Smooth muscle cell (in vitro differentiated cells): ENCODE measurements at regions not wholly inside any gene's neighbourhood (a gene's known extent, or its start where the extent isn't known, plus 50 kb on each side); places are given as distances from the start of the nearest gene placed in this dataset.

Experiments
- DNase-seq: peaks from one replicate; lab custom pipeline; 2025; ENCODE audit not compliant: unreplicated experiment; lab: John Stamatoyannopoulos, UW
- H2AFZ ChIP-seq: fragments of 200-600 bp; sonication (generic); 2 replicates; pipeline ENCODE4 v1.6.0; 2016; ENCODE audit warnings: antibody characterized with exemption, low read depth, mild to moderate bottlenecking
- H3F3A ChIP-seq: fragments of 200-600 bp; sonication (generic); 2 replicates; pipeline ENCODE4 v1.6.0; 2017; ENCODE audit warnings: antibody characterized with exemption, low read depth
- H3K27ac ChIP-seq: fragments of 200-600 bp; sonication (generic); 2 replicates; pipeline ENCODE4 v1.5.1; 2016; ENCODE audit warnings: low read depth, mild to moderate bottlenecking
- H3K27me3 ChIP-seq: fragments of 200-600 bp; sonication (generic); 2 replicates; pipeline ENCODE4 v1.6.1; 2016; ENCODE audit warnings: low read depth, mild to moderate bottlenecking
- H3K36me3 ChIP-seq: fragments of 200-600 bp; sonication (generic); 2 replicates; pipeline ENCODE4 v1.5.1; 2016; ENCODE audit warnings: low read depth
- H3K4me1 ChIP-seq: fragments of 200-600 bp; sonication (generic); 2 replicates; pipeline ENCODE4 v1.5.1; 2016; ENCODE audit warnings: low read depth
- H3K4me2 ChIP-seq: fragments of 200-600 bp; sonication (generic); 2 replicates; pipeline ENCODE4 v1.6.0; 2016; ENCODE audit warnings: mild to moderate bottlenecking
- H3K4me3 ChIP-seq: fragments of 200-600 bp; sonication (generic); 2 replicates; pipeline ENCODE4 v1.5.1; 2016; ENCODE audit warnings: mild to moderate bottlenecking
- H3K79me2 ChIP-seq: fragments of 200-600 bp; sonication (generic); 2 replicates; pipeline ENCODE4 v1.6.0; 2016; ENCODE audit warnings: low read depth, mild to moderate bottlenecking
- H3K9ac ChIP-seq: fragments of 200-600 bp; sonication (generic); 2 replicates; pipeline ENCODE4 v1.6.0; 2016; ENCODE audit warnings: low read depth
- H3K9me3 ChIP-seq: fragments of 200-600 bp; sonication (generic); replicated peaks from 2 replicates; pipeline ENCODE4 v1.5.1; 2016; ENCODE audit warnings: low read depth
- H4K20me1 ChIP-seq: fragments of 200-600 bp; sonication (generic); 2 replicates; pipeline ENCODE4 v1.6.0; 2016; ENCODE audit warnings: low read depth
- WGBS: methylation state at CpG from one replicate; pipeline ENCODE4 v1.1.7; 2016; ENCODE audit warnings: low lambda C conversion rate; 5-methylcytosine and 5-hydroxymethylcytosine counted together
- TF ChIP-seq, protein P1 (sequence below): fragments of 200-600 bp; sonication (generic); IDR thresholded peaks from 2 replicates; pipeline ENCODE4 v1.5.1; 2017; ENCODE audit warnings: borderline replicate concordance, mild to moderate bottlenecking, antibody characterized with exemption; ENCODE audit not compliant: insufficient read depth, poor library complexity, severe bottlenecking

DNA sequence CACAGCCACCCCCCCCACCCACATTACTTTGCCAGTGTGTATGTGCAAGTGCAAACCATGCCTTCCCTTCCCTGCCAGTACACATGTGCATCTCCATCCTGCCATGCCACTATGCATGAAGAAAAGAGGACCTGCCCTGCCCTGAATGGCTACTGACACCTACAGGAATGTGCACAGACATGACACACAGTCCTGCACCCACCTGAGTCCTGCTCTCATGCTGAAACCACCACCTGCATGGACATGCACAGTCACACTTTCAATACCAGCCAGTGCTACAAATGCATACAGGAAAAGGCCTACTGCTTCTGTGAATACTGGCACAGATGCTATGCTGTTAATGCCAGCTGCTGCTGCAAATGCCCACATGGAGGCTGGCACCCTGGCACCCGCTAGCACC, 334.4 kb upstream of the DLGAP1 start:
- no peaks in the 10 kb centered on the region for H3F3A ChIP-seq
- 95% methylated on average over 1 of the region's 1 CpG for WGBS

DNA sequence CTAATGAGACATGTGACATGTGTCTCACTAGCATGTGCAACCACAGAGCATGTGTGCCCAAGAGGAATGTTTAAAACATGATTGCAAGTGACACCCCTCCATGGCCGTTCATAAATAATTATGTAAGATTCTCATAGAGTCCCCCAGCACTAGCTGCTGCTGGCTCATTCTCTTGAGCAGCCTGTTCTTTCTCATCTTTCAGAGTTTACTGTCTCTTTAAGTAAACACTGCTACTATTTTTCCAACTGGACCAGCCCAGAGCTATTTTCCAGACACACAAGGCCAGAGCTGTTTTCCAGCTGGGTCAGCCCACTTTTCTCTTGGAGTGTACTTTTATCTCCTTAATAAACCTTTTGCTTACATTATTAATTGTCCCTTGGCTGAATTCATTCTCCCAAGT, 326.8 kb upstream of the DLGAP1 start:
- Histone ChIP-seq H3K4me3 (no peak overlapping the region), H3K27ac (no peak overlapping the region), H3K4me2 (no peak overlapping the region), H3K4me1 (no peaks in the 10 kb centered on the region), H3K27me3 (no peaks in the 10 kb centered on the region), H4K20me1 (no peaks in the 10 kb centered on the region), H2AFZ (no peak overlapping the region), H3K9ac (no peak overlapping the region), H3K36me3 (no peaks in the 10 kb centered on the region), H3F3A (no peaks in the 10 kb centered on the region), H3K9me3 (no peaks in the 10 kb centered on the region), H3K79me2 (no peaks in the 10 kb centered on the region)
- 65% methylated on average over 1 of the region's 1 CpG for WGBS
- no peak for DNase-seq
- TF ChIP-seq, protein P1, sequence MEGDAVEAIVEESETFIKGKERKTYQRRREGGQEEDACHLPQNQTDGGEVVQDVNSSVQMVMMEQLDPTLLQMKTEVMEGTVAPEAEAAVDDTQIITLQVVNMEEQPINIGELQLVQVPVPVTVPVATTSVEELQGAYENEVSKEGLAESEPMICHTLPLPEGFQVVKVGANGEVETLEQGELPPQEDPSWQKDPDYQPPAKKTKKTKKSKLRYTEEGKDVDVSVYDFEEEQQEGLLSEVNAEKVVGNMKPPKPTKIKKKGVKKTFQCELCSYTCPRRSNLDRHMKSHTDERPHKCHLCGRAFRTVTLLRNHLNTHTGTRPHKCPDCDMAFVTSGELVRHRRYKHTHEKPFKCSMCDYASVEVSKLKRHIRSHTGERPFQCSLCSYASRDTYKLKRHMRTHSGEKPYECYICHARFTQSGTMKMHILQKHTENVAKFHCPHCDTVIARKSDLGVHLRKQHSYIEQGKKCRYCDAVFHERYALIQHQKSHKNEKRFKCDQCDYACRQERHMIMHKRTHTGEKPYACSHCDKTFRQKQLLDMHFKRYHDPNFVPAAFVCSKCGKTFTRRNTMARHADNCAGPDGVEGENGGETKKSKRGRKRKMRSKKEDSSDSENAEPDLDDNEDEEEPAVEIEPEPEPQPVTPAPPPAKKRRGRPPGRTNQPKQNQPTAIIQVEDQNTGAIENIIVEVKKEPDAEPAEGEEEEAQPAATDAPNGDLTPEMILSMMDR: no peak

More for the DNA sequence above, 334.4 kb upstream of the DLGAP1 start:
- TF ChIP-seq, protein P1: no peak
- no peak overlapping the region for H3K9ac ChIP-seq
- no peaks in the 10 kb centered on the region for H3K4me1 ChIP-seq
- no peak overlapping the region for H3K27ac ChIP-seq
- H3K36me3 ChIP-seq: no peaks in the 10 kb centered on the region
- H3K27me3 ChIP-seq: no peaks in the 10 kb centered on the region
- H2AFZ ChIP-seq: no peak overlapping the region
- H3K4me3 ChIP-seq: no peak overlapping the region
- H4K20me1 ChIP-seq: no peaks in the 10 kb centered on the region
- no peak for DNase-seq
- H3K9me3 ChIP-seq: no peaks in the 10 kb centered on the region
- H3K79me2 ChIP-seq: no peaks in the 10 kb centered on the region
- H3K4me2 ChIP-seq: no peak overlapping the region

DNA sequence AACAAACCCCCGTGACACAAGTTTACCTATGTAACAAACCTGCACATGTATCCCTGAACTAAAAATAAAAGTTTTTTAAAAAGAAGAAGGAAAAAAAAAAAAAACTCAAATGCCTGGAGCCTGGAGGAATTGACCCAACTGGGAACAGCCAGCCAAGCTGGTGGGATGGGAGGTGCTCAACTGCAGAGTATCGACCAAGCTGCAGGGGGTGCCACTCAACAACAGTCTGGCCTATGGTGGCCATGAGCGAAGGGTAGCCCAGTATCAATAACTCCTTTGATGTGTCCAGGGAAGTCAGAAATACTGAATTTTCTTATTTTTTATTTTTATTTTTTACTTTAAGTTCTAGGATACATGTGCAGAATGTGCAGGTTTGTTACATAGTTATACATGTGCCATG, 310.3 kb upstream of the DLGAP1 start:
- H2AFZ ChIP-seq: no peak overlapping the region
- no peaks in the 10 kb centered on the region for H3K9me3 ChIP-seq
- H3K27me3 ChIP-seq: no peaks in the 10 kb centered on the region
- no peaks in the 10 kb centered on the region for H3K4me1 ChIP-seq
- no peak overlapping the region for H3K9ac ChIP-seq
- no peaks in the 10 kb centered on the region for H3K36me3 ChIP-seq
- WGBS: 89% methylated on average over 3 of the region's 3 CpGs
- H4K20me1 ChIP-seq: no peaks in the 10 kb centered on the region
- no peak overlapping the region for H3K27ac ChIP-seq
- no peak for DNase-seq
- H3F3A ChIP-seq: no peaks in the 10 kb centered on the region
- H3K4me3 ChIP-seq: no peak overlapping the region
- H3K4me2 ChIP-seq: no peak overlapping the region
- TF ChIP-seq, protein P1: no peak
- H3K79me2 ChIP-seq: no peaks in the 10 kb centered on the region

DNA sequence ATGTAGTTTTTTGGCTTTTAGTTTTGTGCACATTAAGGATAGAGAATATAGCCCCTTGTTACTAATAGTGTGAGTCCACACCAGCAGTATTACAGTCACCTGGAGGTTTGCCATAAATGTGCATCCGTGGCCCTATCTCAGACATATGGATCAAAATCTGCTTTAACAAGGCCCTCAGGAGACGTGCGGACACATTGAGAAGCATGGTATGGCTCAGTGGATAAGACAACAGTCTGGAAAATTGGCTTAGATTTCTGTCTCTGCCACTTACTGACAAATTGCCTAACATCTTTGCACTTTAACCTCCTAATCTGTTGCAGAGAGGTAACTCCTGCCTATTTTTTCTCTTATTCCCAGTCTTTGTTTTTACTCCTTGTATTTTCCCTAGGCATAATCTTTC, 307.2 kb upstream of the DLGAP1 start:
- Histone ChIP-seq H3K27ac (no peak overlapping the region), H3F3A (no peaks in the 10 kb centered on the region), H3K9me3 (no peaks in the 10 kb centered on the region), H3K79me2 (no peaks in the 10 kb centered on the region), H3K36me3 (no peaks in the 10 kb centered on the region), H3K4me3 (no peak overlapping the region), H3K27me3 (no peaks in the 10 kb centered on the region), H3K4me1 (no peaks in the 10 kb centered on the region), H3K9ac (no peak overlapping the region), H3K4me2 (no peak overlapping the region), H4K20me1 (no peaks in the 10 kb centered on the region), H2AFZ (no peak overlapping the region)
- no peak for DNase-seq
- WGBS: 29% methylated on average over 3 of the region's 3 CpGs
- TF ChIP-seq, protein P1: no peak
